Dermis microvascular lymphatic vessel endothelial cell (primary cell): ENCODE measurements at regions not wholly inside any gene's neighbourhood (a gene's known extent, or its start where the extent isn't known, plus 50 kb on each side); places are given as distances from the start of the nearest gene placed in this dataset.

ENCODE experiments used
- DNase-seq, 2 donors: peaks; one replicate each; pipeline versions ENCODE4 v3.0.0 to v3.0.0-alpha.2; 2010; ENCODE audit warnings: low read depth in 2 of 2

DNA sequence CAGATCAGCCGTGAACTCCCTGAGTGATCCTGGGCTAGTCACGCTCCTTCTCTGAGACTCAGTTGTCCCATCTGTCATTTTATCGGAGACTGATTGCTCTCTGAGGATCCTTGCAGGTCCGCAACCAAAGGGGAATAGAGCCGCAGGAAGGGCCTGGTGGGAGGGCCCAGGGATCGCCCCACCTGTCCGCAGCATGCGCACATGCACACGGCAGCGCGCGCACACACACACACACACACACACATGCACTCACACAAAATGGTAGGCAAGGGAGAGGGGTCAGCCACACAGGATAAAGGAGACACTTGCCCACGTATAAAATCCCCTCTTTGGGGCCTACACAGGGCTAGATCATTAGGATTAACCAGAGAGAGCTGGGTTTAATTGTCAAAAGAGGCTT, 95.6 kb upstream of the FOXP4 start:
- no peak for DNase-seq

DNA sequence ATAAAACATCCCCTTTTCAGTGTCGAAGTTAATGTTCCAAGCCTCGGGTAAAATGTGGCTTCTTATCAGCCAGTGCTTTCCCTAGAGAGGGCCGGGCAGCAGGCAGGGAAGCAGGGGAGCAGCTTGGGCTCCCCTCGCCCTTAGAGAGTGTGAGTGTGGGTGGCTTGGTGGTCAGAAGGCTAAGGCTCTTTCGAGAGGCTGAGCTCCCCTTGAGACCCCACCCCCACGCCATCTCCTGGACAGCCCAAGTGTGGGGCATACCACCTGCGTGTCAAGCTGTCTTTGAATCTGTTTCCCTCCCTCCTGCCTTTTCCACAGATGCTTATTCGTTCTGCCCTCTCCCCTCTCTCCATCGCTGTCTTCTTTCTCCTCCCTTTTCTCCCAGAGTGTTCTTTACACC, 95.1 kb upstream of the FOXP4 start:
- DNase-seq: no peak

- DNase-seq: no peak
Measured at GRCh38 chr6:41451515-41452163, 94.5 kb upstream of the FOXP4 start.

- no peak for DNase-seq
Measured at GRCh38 chr6:41452763-41453162, 93.4 kb upstream of the FOXP4 start.

- no peak for DNase-seq
Measured at GRCh38 chr6:41453244-41453643, 92.9 kb upstream of the FOXP4 start.

DNA sequence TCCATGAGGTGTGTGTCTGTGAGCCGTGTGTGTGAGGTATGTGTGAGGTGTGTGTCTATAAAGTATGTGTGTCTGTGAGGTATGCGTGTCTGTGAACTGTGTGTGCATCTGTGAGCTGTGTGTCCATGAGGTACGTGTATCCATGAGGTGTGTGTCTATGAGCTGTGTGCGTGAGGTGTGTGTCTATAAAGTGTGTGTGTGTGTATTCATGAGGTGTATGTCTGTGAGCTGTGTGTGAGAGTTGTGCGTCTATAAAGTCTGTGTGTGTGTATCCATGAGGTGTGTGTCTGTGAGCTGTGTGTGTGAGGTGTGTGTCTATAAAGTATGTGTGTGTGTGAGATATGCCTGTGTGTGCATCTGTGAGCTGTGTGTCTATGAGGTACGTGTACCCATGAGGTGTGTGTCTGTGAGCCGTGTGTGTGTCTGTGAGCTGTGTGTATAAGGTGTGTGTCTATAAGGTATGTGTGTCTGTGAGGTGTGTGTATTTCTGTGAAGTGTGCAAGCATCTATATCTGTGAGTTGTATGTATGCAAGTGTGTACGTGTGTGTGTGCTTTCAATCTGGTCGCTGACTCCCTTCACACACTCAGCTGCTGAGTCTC, 91.9 kb upstream of the FOXP4 start:
- no peak for DNase-seq

DNA sequence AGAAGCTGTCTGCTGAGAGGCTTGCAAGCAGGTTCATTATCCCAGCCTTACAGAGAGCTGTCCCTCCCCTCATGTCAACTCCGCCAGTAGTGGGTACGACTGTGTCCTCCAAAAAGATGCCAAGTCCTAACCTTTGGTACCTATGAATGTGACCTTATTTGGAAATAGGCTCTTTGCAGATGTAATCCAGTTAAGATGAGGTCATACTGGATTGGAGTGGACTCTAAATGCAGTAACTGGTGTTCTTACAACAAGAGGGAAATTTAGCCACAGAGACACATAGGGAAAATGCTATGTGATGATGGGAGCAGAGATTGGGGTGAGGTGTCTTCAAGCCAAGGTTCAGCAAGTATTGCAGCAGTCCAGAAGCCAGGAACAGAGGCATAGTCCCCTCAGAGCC, 90.8 kb upstream of the FOXP4 start:
- DNase-seq: no peak

DNA sequence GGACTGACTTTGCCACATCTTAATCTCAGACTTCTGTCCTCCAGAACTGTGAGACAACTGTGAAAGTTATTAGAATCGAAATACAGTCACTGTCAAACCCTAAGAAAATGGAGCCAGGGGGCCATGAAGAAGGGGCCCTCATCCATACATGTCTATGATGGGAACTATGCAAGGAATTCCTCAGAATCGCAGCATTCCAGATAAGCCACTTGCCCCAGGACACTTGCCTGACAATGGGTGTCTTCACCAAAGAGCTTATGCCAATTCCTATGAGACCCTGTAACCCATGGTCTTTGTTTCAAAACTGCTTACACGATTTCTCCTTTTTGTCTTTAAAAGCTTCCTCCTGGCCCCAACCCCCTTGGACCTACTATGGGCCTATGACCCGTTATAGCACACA, 90.4 kb upstream of the FOXP4 start:
- no peak for DNase-seq

DNA sequence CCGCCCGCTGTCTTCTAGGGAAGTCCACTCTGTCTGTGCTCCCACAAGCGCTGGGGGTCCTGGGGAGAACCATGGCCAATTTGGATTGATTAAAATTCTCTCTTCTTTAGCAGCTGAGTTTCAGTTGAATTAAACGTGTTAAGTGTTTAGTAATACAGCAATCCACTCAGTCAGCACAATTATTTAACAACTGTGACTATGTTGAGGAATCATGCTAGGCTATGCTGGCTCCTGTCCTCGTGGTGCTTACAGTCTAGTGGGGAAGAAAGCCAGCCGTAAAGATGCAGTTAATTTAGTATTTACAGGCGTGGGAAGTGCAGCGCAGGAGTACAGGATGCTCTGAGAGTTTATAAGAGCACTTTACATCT, 88.9 kb upstream of the FOXP4 start:
- no peak for DNase-seq

DNA sequence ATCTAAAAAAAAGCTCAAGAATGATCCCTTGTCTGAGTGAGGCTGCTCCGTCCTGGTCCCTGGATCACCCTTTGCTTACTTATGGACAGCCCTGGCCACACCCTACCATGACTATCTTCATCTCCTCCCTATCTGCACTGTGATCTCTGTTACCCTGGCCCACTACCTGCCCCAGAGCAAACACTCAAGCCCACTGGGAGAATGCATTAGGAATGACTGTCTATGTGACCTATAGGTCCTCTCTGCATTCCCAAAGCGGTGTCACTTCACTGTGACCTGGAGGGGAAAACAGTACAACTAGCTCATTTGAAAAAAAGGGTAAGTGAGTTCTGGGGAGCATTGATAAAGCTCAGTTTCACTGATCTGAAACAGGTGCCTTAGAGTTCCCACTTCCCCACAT, 86.4 kb upstream of the FOXP4 start:
- no peak for DNase-seq

GRCh38 chr6:41460742-41461336, 85.3 kb upstream of the FOXP4 start:
- DNase-seq: no peak

GRCh38 chr6:41462033-41462432, 84.1 kb upstream of the FOXP4 start:
- no peak for DNase-seq

- DNase-seq: peak; percentile 75 to 82
Measured at GRCh38 chr6:41463062-41463930, 82.9 kb upstream of the FOXP4 start.

GRCh38 chr6:41464019-41464418, 82.2 kb upstream of the FOXP4 start:
- DNase-seq: no peak

- no peak for DNase-seq
Measured at GRCh38 chr6:41464481-41464880, 81.7 kb upstream of the FOXP4 start.

DNA sequence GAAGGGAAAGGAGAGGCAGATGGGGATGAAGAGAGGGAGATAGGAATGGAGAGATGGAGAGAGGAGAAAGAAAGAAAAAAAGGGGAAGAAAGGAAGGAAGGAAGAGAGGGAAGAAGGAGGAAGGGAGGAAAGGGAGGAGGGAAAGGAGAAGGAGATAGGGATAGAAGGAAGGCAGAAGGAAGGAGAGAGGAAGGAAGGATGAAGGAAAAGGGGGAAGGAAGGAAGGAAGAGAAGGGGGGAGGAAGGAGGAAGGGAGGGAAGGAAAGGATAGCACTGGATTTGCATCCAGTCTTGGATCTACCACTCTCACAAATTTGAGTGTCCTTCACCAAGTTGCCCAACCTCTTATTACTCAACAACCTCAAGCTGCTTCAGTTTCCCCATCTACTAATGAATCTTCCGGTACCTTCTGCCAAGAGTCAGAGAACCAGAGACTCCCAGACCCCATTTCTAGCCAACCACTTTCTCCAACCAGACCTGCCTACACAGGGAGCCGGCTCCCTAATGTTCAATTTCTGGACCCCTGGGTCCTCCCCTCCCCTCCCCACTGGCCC, 79.7 kb upstream of the FOXP4 start:
- no peak for DNase-seq

GRCh38 chr6:41467061-41467460, 79.1 kb upstream of the FOXP4 start:
- no peak for DNase-seq

- no peak for DNase-seq
Measured at GRCh38 chr6:41467627-41468404, 78.4 kb upstream of the FOXP4 start.

GRCh38 chr6:41469156-41470028, 76.8 kb upstream of the FOXP4 start:
- DNase-seq: no peak

DNA sequence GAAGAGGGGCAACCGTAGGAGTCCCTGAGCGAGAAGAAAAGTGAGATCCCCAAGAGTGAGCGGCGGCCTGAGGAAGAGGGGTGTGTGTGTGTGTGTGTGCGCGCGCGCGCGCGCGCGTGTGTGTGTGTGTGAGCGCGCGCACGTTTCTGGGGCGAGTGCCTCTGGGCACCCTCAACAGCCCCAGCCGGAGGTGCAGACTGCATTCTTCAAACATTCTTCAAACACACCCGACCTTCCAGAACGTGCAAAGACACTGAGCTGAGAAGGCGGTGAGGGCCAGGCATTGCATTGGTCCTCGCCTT, 76.2 kb upstream of the FOXP4 start:
- no peak for DNase-seq
